Endothelial cell of umbilical vein (primary cell): ENCODE measurements at regions not wholly inside any gene's neighbourhood (a gene's known extent, or its start where the extent isn't known, plus 50 kb on each side); places are given as distances from the start of the nearest gene placed in this dataset.

Experiments
- BruUV-seq: library from RNA; stranded (reverse); fragments of 400-500 nt; replicated peaks from 2 replicates; lab custom pipeline; 2021; lab: Mats Ljungman, UMichigan
- CTCF ChIA-PET: fragments of 300-600, 350-600 bp; sonication (Branson Sonifier 250); formaldehyde crosslinking; loops from one replicate; lab custom pipeline; 2021; ENCODE audit warnings: antibody characterized with exemption, inconsistent platforms; lab: Charles Lee
- POLR2A ChIA-PET: fragments of 300-600, 350-600 bp; sonication (Branson Sonifier 250); formaldehyde crosslinking; loops from one replicate; lab custom pipeline; 2021; ENCODE audit warnings: antibody characterized with exemption, inconsistent platforms; lab: Charles Lee
- DNase-seq: peaks from one replicate; pipeline ENCODE4 v3.0.0-alpha.2; 2011; ENCODE audit warnings: low read depth, low spot score
- FAIRE-seq: peaks from 2 replicates; lab custom pipeline; 2011; peaks lifted over from hg19 to GRCh38; lab: Jason Lieb, UNC
- H2AFZ ChIP-seq: 2 replicates; pipeline ENCODE4 v1.6.0; 2012; ENCODE audit warnings: low read depth, low read length, control low read depth, inconsistent platforms
- H3K27ac ChIP-seq: 2 replicates; pipeline ENCODE4 v1.5.1; 2011; ENCODE audit warnings: low read depth, mild to moderate bottlenecking, control low read depth, low read length, moderate library complexity; ENCODE audit not compliant: insufficient read depth
- H3K27me3 ChIP-seq, 2 experiments: 2 replicates each; pipeline versions ENCODE4 v1.6.0 to v1.6.1; 2011; ENCODE audit warnings: low read length in 2 of 2, mixed read lengths in 1 of 2; ENCODE audit not compliant: control insufficient read depth in 2 of 2, insufficient read depth in 2 of 2
- H3K36me3 ChIP-seq, 2 experiments: 2 replicates in 1 of 2; 3 replicates in 1 of 2; pipeline ENCODE4 v1.5.1; 2011; ENCODE audit warnings: low read length in 2 of 2, mild to moderate bottlenecking in 1 of 2, moderate library complexity in 1 of 2; ENCODE audit not compliant: control insufficient read depth in 2 of 2, insufficient read depth in 2 of 2; ENCODE audit errors: extremely low read depth in 1 of 2
- H3K4me1 ChIP-seq: 3 replicates; pipeline ENCODE4 v1.5.1; 2011; ENCODE audit warnings: mild to moderate bottlenecking, low read length; ENCODE audit not compliant: control insufficient read depth, insufficient read depth; ENCODE audit errors: extremely low read depth
- H3K4me2 ChIP-seq: 2 replicates; pipeline ENCODE4 v1.6.1; 2011; ENCODE audit warnings: low read length, control low read depth, mixed read lengths; ENCODE audit not compliant: insufficient read depth
- H3K4me3 ChIP-seq, 3 experiments: fragments of 200-600 bp in 1 of 3; sonication (generic), shearing (Covaris generic) in 1 of 3; replicated peaks in 1 of 3; 2 replicates each; pipeline ENCODE4 v1.5.1; 2011 to 2016; ENCODE audit warnings: control low read depth in 3 of 3, low read length in 3 of 3, mild to moderate bottlenecking in 2 of 3, inconsistent platforms in 1 of 3, low read depth in 1 of 3, moderate library complexity in 1 of 3; ENCODE audit not compliant: insufficient read depth in 1 of 3
- H3K79me2 ChIP-seq: 2 replicates; pipeline ENCODE4 v1.6.0; 2012; ENCODE audit warnings: low read length, inconsistent platforms; ENCODE audit not compliant: control insufficient read depth, insufficient read depth
- H3K9ac ChIP-seq: replicated peaks from 2 replicates; pipeline ENCODE3; 2011; ENCODE audit warnings: low read length, control low read depth; ENCODE audit not compliant: insufficient read depth; ENCODE audit errors: extremely low read depth
- H3K9me1 ChIP-seq: replicated peaks from 3 replicates; pipeline ENCODE4 v1.6.0; 2011; ENCODE audit warnings: mild to moderate bottlenecking, low read length; ENCODE audit not compliant: control insufficient read depth, insufficient read depth; ENCODE audit errors: extremely low read depth
- H3K9me3 ChIP-seq: replicated peaks from 2 replicates; pipeline ENCODE4 v1.5.1; 2012; ENCODE audit warnings: low read length, inconsistent platforms; ENCODE audit not compliant: control insufficient read depth, insufficient read depth
- H4K20me1 ChIP-seq: replicated peaks from 2 replicates; pipeline ENCODE3; 2011; ENCODE audit warnings: mild to moderate bottlenecking, low read length; ENCODE audit not compliant: control insufficient read depth, insufficient read depth; ENCODE audit errors: extremely low read depth
- CTCF ChIP-seq, 2 donors: IDR thresholded peaks; 1 replicate in 1 of 2; 2 replicates in 1 of 2; pipeline ENCODE4 v1.5.1; 2011; ENCODE audit warnings: low read length in 2 of 2, mild to moderate bottlenecking in 2 of 2, moderate library complexity in 2 of 2, control low read depth in 1 of 2, inconsistent platforms in 1 of 2, low read depth in 1 of 2; ENCODE audit not compliant: insufficient read depth in 1 of 2; ENCODE audit errors: extremely low read depth in 1 of 2
- FOS ChIP-seq: IDR thresholded peaks from 2 replicates; pipeline ENCODE4 v1.6.1; 2011; ENCODE audit warnings: mild to moderate bottlenecking, low read length, moderate library complexity, borderline replicate concordance; ENCODE audit not compliant: insufficient read depth
- GATA2 ChIP-seq: IDR thresholded peaks from 2 replicates; pipeline ENCODE4 v1.7.0; 2011; ENCODE audit warnings: low read depth, mild to moderate bottlenecking, moderate library complexity, mixed read lengths, low read length; ENCODE audit not compliant: insufficient read length, insufficient read depth
- JUN ChIP-seq: IDR thresholded peaks from 2 replicates; pipeline ENCODE4 v1.6.1; 2011; ENCODE audit warnings: borderline replicate concordance, low read depth; ENCODE audit not compliant: insufficient read length, insufficient read depth
- MAX ChIP-seq: IDR thresholded peaks from 2 replicates; pipeline ENCODE4 v1.6.1; 2011; ENCODE audit not compliant: insufficient read depth, insufficient read length
- MYC ChIP-seq: IDR thresholded peaks from one replicate; pipeline ENCODE4 v1.6.1; 2011; ENCODE audit warnings: mild to moderate bottlenecking, low read depth, low read length
- POLR2A ChIP-seq: IDR thresholded peaks from 2 replicates; pipeline ENCODE4 v1.6.1; 2012; ENCODE audit warnings: low read depth, mild to moderate bottlenecking, control low read depth, low read length
- POLR2AphosphoS5 ChIP-seq: IDR thresholded peaks from 2 replicates; pipeline ENCODE4 v1.6.1; 2012; ENCODE audit warnings: low read depth, mild to moderate bottlenecking, control low read depth, low read length, moderate library complexity; ENCODE audit not compliant: insufficient read depth
- dilution Hi-C: fragments of 300-500 bp; cut with MboI; formaldehyde crosslinking; loops from one replicate; pipeline ENCODE4 v1.15.0; 2019; ENCODE audit warnings: low sequenced_read_pairs; ENCODE audit not compliant: extremely low pct_ligation_motif_present
- intact Hi-C: fragments of 100-400 bp; cut with micrococcal nuclease; formaldehyde crosslinking; loops from one replicate; pipeline ENCODE4 v1.10.0; 2022

- dilution Hi-C loops (no loop called here), intact Hi-C loops (no loop called here)
- no peaks in the 10 kb centered on the region for H4K20me1 ChIP-seq
- ChIA-PET CTCF (interaction anchor here (2.3 kb wide), 1 partner anchor 19 kb away, joined by 8 read pairs; no protein-coding TSS in a partner anchor), POLR2A (no interaction called here)
- H3K36me3 ChIP-seq, result no peaks in the 10 kb centered on the region
- H3K27ac ChIP-seq, result no peak overlapping the region
- H3K27me3 ChIP-seq, result no peaks in the 10 kb centered on the region
- no peak for FAIRE-seq
- H3K4me2 ChIP-seq, result no peak overlapping the region
- no peaks in the 10 kb centered on the region for H3K9me1 ChIP-seq
- no peak for DNase-seq
- no peak overlapping the region for H3K4me3 ChIP-seq
- H3K9me3 ChIP-seq, result no peaks in the 10 kb centered on the region
- H3K9ac ChIP-seq, result no peak overlapping the region
- no TSS peak for BruUV-seq
- H2AFZ ChIP-seq, result no peak overlapping the region
- no peaks in the 10 kb centered on the region for H3K79me2 ChIP-seq
- peaks cover 8% of the 10 kb centered on the region for H3K4me1 ChIP-seq
- TF ChIP-seq CTCF (IDR thresholded peaks at IDR 0.05; ENCODE audit: extremely low read depth in 1 of 2, insufficient read depth in 1 of 2, low read depth in 1 of 2, low read length in 2 of 2) (no peak), POLR2AphosphoS5 (no peak)
Measured at GRCh38 chr1:112319371-112320040, 76.5 kb upstream of the CTTNBP2NL start.

GRCh38 chr1:112320058-112320457, 76.0 kb upstream of the CTTNBP2NL start:
- Histone ChIP-seq H3K4me1 (peaks cover 8% of the 10 kb centered on the region), H3K27ac (no peak overlapping the region), H3K36me3 (no peaks in the 10 kb centered on the region), H3K4me3 (no peak overlapping the region), H3K9me1 (no peaks in the 10 kb centered on the region), H3K79me2 (no peaks in the 10 kb centered on the region), H3K27me3 (no peaks in the 10 kb centered on the region), H3K9me3 (no peaks in the 10 kb centered on the region), H3K9ac (no peak overlapping the region), H4K20me1 (no peaks in the 10 kb centered on the region), H3K4me2 (no peak overlapping the region), H2AFZ (no peak overlapping the region)
- ChIA-PET CTCF (no interaction called here), POLR2A (no interaction called here)
- no TSS peak for BruUV-seq
- intact Hi-C loops (no loop called here), dilution Hi-C loops (no loop called here)
- DNase-seq (no peak), FAIRE-seq (peak; percentile 15)
- TF ChIP-seq POLR2A, result no peak
- TF ChIP-seq MAX, result no peak
- TF ChIP-seq GATA2, result no peak
- TF ChIP-seq MYC, result no peak
- no peak for TF ChIP-seq JUN
- no peak for TF ChIP-seq FOS
